H9 (cell line): ENCODE measurements at regions not wholly inside any gene's neighbourhood (a gene's known extent, or its start where the extent isn't known, plus 50 kb on each side); places are given as distances from the start of the nearest gene placed in this dataset.

Source experiments
- DNase-seq: peaks from one replicate; pipeline ENCODE4 v3.0.0-alpha.2; 2017
- H2AFZ ChIP-seq: one replicate; pipeline ENCODE4 v1.6.1; 2013; ENCODE audit warnings: mild to moderate bottlenecking, low read length, control low read depth, moderate library complexity
- H2AK5ac ChIP-seq: 2 replicates; pipeline ENCODE4 v1.6.1; 2013; ENCODE audit warnings: low read length, control low read depth, mixed read lengths; ENCODE audit not compliant: insufficient read length
- H2BK120ac ChIP-seq: one replicate; pipeline ENCODE4 v1.6.1; 2013; ENCODE audit warnings: low read depth, mild to moderate bottlenecking, low read length, control low read depth, inconsistent platforms; ENCODE audit not compliant: poor library complexity, severe bottlenecking
- H2BK12ac ChIP-seq: 2 replicates; pipeline ENCODE4 v1.6.1; 2013; ENCODE audit warnings: low read length, control low read depth, mixed read lengths, low read depth; ENCODE audit not compliant: insufficient read length
- H2BK15ac ChIP-seq: 2 replicates; pipeline ENCODE4 v1.6.1; 2013; ENCODE audit warnings: low read depth, low read length, control low read depth
- H2BK20ac ChIP-seq: one replicate; pipeline ENCODE4 v1.6.1; 2013; ENCODE audit warnings: low read depth, mild to moderate bottlenecking, low read length, control low read depth, inconsistent platforms; ENCODE audit not compliant: poor library complexity, severe bottlenecking
- H2BK5ac ChIP-seq: 2 replicates; pipeline ENCODE4 v1.6.1; 2013; ENCODE audit warnings: low read length, control low read depth, mixed read lengths; ENCODE audit not compliant: insufficient read length
- H3K14ac ChIP-seq: 2 replicates; pipeline ENCODE4 v1.6.1; 2013; ENCODE audit warnings: low read length, control low read depth; ENCODE audit not compliant: insufficient read depth
- H3K18ac ChIP-seq: 2 replicates; pipeline ENCODE4 v1.6.1; 2013; ENCODE audit warnings: low read depth, mild to moderate bottlenecking, mixed read lengths, low read length, control low read depth; ENCODE audit not compliant: insufficient read length
- H3K23ac ChIP-seq: 2 replicates; pipeline ENCODE4 v1.6.1; 2013; ENCODE audit warnings: low read length, control low read depth, mixed read lengths, low read depth; ENCODE audit not compliant: insufficient read length
- H3K23me2 ChIP-seq: 2 replicates; pipeline ENCODE4 v1.6.1; 2013; ENCODE audit warnings: low read depth, mild to moderate bottlenecking, mixed read lengths, low read length, control low read depth; ENCODE audit not compliant: insufficient read length, poor library complexity, severe bottlenecking
- H3K27ac ChIP-seq: 2 replicates; pipeline ENCODE4 v1.5.1; 2013; ENCODE audit warnings: low read length, control low read depth, mixed read lengths, low read depth; ENCODE audit not compliant: insufficient read length
- H3K27me3 ChIP-seq: 2 replicates; pipeline ENCODE4 v1.6.1; 2013; ENCODE audit warnings: low read length, control low read depth, inconsistent platforms; ENCODE audit not compliant: insufficient read depth
- H3K4ac ChIP-seq: 2 replicates; pipeline ENCODE4 v1.6.1; 2013; ENCODE audit warnings: low read depth, mild to moderate bottlenecking, control low read depth, inconsistent platforms, low read length, moderate library complexity
- H3K4me1 ChIP-seq: 2 replicates; pipeline ENCODE4 v1.6.1; 2013; ENCODE audit warnings: low read length, control low read depth, inconsistent platforms; ENCODE audit not compliant: insufficient read depth
- H3K4me2 ChIP-seq: 2 replicates; pipeline ENCODE4 v1.6.1; 2013; ENCODE audit warnings: low read length, control low read depth, mixed read lengths; ENCODE audit not compliant: insufficient read length, insufficient read depth
- H3K56ac ChIP-seq: 2 replicates; pipeline ENCODE4 v1.6.1; 2013; ENCODE audit warnings: low read depth, mild to moderate bottlenecking, mixed read lengths, low read length, control low read depth; ENCODE audit not compliant: insufficient read length
- H3K79me1 ChIP-seq: 2 replicates; pipeline ENCODE4 v1.6.1; 2013; ENCODE audit warnings: low read depth, mild to moderate bottlenecking, moderate library complexity, low read length, control low read depth, inconsistent platforms; ENCODE audit not compliant: insufficient read depth, poor library complexity, severe bottlenecking
- H3K79me2 ChIP-seq: 2 replicates; pipeline ENCODE4 v1.6.1; 2013; ENCODE audit warnings: low read length, control low read depth, inconsistent platforms; ENCODE audit not compliant: insufficient read depth
- H3K9ac ChIP-seq: 2 replicates; pipeline ENCODE4 v1.6.1; 2013; ENCODE audit warnings: low read length, control low read depth, mixed read lengths; ENCODE audit not compliant: insufficient read length; ENCODE audit errors: extremely low read depth
- H3K9me3 ChIP-seq: one replicate; pipeline ENCODE4 v1.6.1; 2013; ENCODE audit warnings: low read depth, low read length, inconsistent platforms; ENCODE audit not compliant: control insufficient read depth
- H3T11ph ChIP-seq: one replicate; pipeline ENCODE4 v1.6.1; 2013; ENCODE audit warnings: mild to moderate bottlenecking, low read length, control low read depth, inconsistent platforms
- H4K20me1 ChIP-seq: one replicate; pipeline ENCODE4 v1.6.1; 2013; ENCODE audit not compliant: control insufficient read depth, insufficient read length, insufficient read depth
- H4K5ac ChIP-seq: 2 replicates; pipeline ENCODE4 v1.6.1; 2013; ENCODE audit warnings: low read depth, mild to moderate bottlenecking, mixed read lengths, low read length, control low read depth; ENCODE audit not compliant: insufficient read length
- H4K8ac ChIP-seq: replicated peaks from 2 replicates; pipeline ENCODE4 v1.6.1; 2013; ENCODE audit warnings: low read length, control low read depth, mixed read lengths, low read depth; ENCODE audit not compliant: insufficient read length
- H4K91ac ChIP-seq: 2 replicates; pipeline ENCODE4 v1.6.1; 2013; ENCODE audit warnings: low read depth, mild to moderate bottlenecking, moderate library complexity, mixed read lengths, low read length, control low read depth; ENCODE audit not compliant: insufficient read length
- H3K27ac Mint-ChIP-seq, 3 experiments: 2 replicates in 2 of 3; 3 replicates in 1 of 3; pipeline ENCODE4 v1.8.0; 2020 to 2021; ENCODE audit warnings: mixed read lengths in 3 of 3, mild to moderate bottlenecking in 1 of 3, moderate library complexity in 1 of 3
- H3K27me3 Mint-ChIP-seq: 2 replicates; pipeline ENCODE4 v1.8.0; 2021; ENCODE audit warnings: low read depth, mild to moderate bottlenecking, moderate library complexity, mixed read lengths
- H3K36me3 Mint-ChIP-seq, 3 experiments: 2 replicates in 2 of 3; 3 replicates in 1 of 3; pipeline ENCODE4 v1.8.0; 2020 to 2021; ENCODE audit warnings: low read depth in 3 of 3, mixed read lengths in 3 of 3; ENCODE audit not compliant: insufficient read depth in 1 of 3
- H3K4me1 Mint-ChIP-seq, 2 experiments: 2 replicates each; pipeline ENCODE4 v1.8.0; 2020; ENCODE audit warnings: mixed read lengths in 2 of 2
- H3K4me3 Mint-ChIP-seq, 2 experiments: 2 replicates in 1 of 2; 3 replicates in 1 of 2; pipeline ENCODE4 v1.8.0; 2020 to 2021; ENCODE audit warnings: mild to moderate bottlenecking in 2 of 2, mixed read lengths in 2 of 2, moderate library complexity in 1 of 2
- H3K9me3 Mint-ChIP-seq, 2 experiments: 2 replicates in 1 of 2; 3 replicates in 1 of 2; pipeline ENCODE4 v1.8.0; 2020; ENCODE audit warnings: mild to moderate bottlenecking in 2 of 2, mixed read lengths in 2 of 2, moderate library complexity in 1 of 2
- CTCF ChIP-seq: fragments of 200-600 bp; sonication (generic); conservative IDR thresholded peaks from 3 replicates; pipeline ENCODE4 v1.8.0; 2021; ENCODE audit warnings: antibody characterized with exemption, mild to moderate bottlenecking

DNA sequence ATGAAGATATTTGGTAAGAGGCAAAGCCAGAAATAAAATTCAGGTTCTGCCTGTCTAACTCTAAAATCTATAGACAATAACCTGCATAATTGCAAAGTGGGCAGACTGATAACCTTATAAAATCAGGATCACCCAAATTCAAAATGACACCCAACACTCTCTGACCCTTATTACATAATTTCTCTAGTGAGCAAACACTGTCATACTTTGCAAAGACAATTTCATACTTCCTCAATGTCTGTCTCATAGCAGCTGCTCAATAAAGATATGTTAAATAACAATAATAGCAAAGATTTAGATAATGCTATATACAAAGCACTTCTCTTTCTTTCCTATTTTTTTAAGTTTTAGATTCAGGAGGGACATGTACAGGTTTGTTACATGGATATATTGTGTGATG, 118.5 kb downstream of the UCHL5 start:
- H2BK120ac ChIP-seq, result no peak overlapping the region
- H2BK15ac ChIP-seq, result no peak overlapping the region
- no peak overlapping the region for H4K5ac ChIP-seq
- H2BK5ac ChIP-seq, result no peak overlapping the region
- no peak overlapping the region for H3K18ac ChIP-seq
- no peak overlapping the region for H3T11ph ChIP-seq
- no peak overlapping the region for H3K27ac ChIP-seq
- H4K91ac ChIP-seq, result no peak overlapping the region
- Mint-ChIP-seq H3K4me3 (no peak overlapping the region), H3K9me3 (no peaks in the 10 kb centered on the region), H3K27me3 (no peaks in the 10 kb centered on the region), H3K27ac (no peak overlapping the region), H3K36me3 (no peaks in the 10 kb centered on the region), H3K4me1 (peaks cover 0 to 4% of the 10 kb centered on the region in 2 experiments; a peak in 2 of 4 replicates)
- no peaks in the 10 kb centered on the region for H3K79me2 ChIP-seq
- no peak overlapping the region for H2AK5ac ChIP-seq
- no peak overlapping the region for H3K9ac ChIP-seq
- H3K9me3 ChIP-seq, result no peaks in the 10 kb centered on the region
- H3K23me2 ChIP-seq, result no peaks in the 10 kb centered on the region
- H3K79me1 ChIP-seq, result no peaks in the 10 kb centered on the region
- no peaks in the 10 kb centered on the region for H4K20me1 ChIP-seq
- H3K27me3 ChIP-seq, result no peaks in the 10 kb centered on the region
- no peaks in the 10 kb centered on the region for H3K4me1 ChIP-seq
- H4K8ac ChIP-seq, result no peak overlapping the region
- no peak overlapping the region for H2BK20ac ChIP-seq
- H3K14ac ChIP-seq, result no peak overlapping the region
- DNase-seq, result no peak
- no peak overlapping the region for H2BK12ac ChIP-seq
- H3K4me2 ChIP-seq, result no peak overlapping the region
- TF ChIP-seq CTCF, result no peak
- H2AFZ ChIP-seq, result no peak overlapping the region
- H3K4ac ChIP-seq, result no peak overlapping the region
- no peak overlapping the region for H3K23ac ChIP-seq
- H3K56ac ChIP-seq, result no peak overlapping the region
